ENCODE measurements at regions not wholly inside any gene's neighbourhood (a gene's known extent, or its start where the extent isn't known, plus 50 kb on each side); places are given as distances from the start of the nearest gene placed in this dataset.

GRCh38 chr2:72028351-72028995 is 119.2 kb downstream of the CYP26B1 start:
- TF ChIP-seq POLR2AphosphoS5 (IDR thresholded peaks at IDR 0.05; ENCODE audit: low read depth, low read length), result no peak
- no peak for TF ChIP-seq CTCF (IDR thresholded peaks at IDR 0.05)
- no peak for TF ChIP-seq TCF7L2 (IDR thresholded peaks at IDR 0.05; ENCODE audit: low read depth, low read length)
